Neuronal stem cell (in vitro differentiated cells): ENCODE measurements at regions not wholly inside any gene's neighbourhood (a gene's known extent, or its start where the extent isn't known, plus 50 kb on each side); places are given as distances from the start of the nearest gene placed in this dataset.
A peak's percentile ranks its signal among the peaks of the same experiment; 100 is the strongest.

ENCODE experiments used
- DNase-seq: peaks from one replicate; pipeline ENCODE4 v3.0.0-alpha.2; 2013; ENCODE audit warnings: low spot score
- H2AFZ ChIP-seq: one replicate; pipeline ENCODE4 v1.6.1; 2013; ENCODE audit warnings: mild to moderate bottlenecking, low read length, inconsistent platforms
- H2AK5ac ChIP-seq: 2 replicates; pipeline ENCODE4 v1.6.1; 2013; ENCODE audit warnings: low read depth, mild to moderate bottlenecking, inconsistent platforms, low read length, moderate library complexity, mixed read lengths
- H2BK120ac ChIP-seq: 2 replicates; pipeline ENCODE4 v1.6.1; 2013; ENCODE audit warnings: low read depth, mild to moderate bottlenecking, inconsistent platforms, low read length, moderate library complexity, mixed read lengths
- H2BK12ac ChIP-seq: one replicate; pipeline ENCODE4 v1.6.1; 2013; ENCODE audit warnings: low read length, inconsistent platforms
- H2BK15ac ChIP-seq: 2 replicates; pipeline ENCODE4 v1.6.1; 2013; ENCODE audit warnings: mild to moderate bottlenecking, low read length, inconsistent platforms, mixed read lengths
- H2BK5ac ChIP-seq: one replicate; pipeline ENCODE4 v1.6.1; 2013; ENCODE audit warnings: inconsistent platforms, mild to moderate bottlenecking, low read length, moderate library complexity
- H3K14ac ChIP-seq: one replicate; pipeline ENCODE4 v1.6.1; 2013; ENCODE audit warnings: low read length, inconsistent platforms
- H3K18ac ChIP-seq: 2 replicates; pipeline ENCODE4 v1.6.1; 2013; ENCODE audit warnings: low read length, inconsistent platforms
- H3K23ac ChIP-seq: 2 replicates; pipeline ENCODE4 v1.6.1; 2013; ENCODE audit warnings: low read depth, mild to moderate bottlenecking, mixed read lengths, low read length, inconsistent platforms; ENCODE audit not compliant: poor library complexity
- H3K27ac ChIP-seq: replicated peaks from 3 replicates; pipeline ENCODE4 v1.5.1; 2013; ENCODE audit warnings: low read length, inconsistent platforms
- H3K27me3 ChIP-seq, 3 experiments: 2 replicates each; pipeline ENCODE4 v1.6.1; 2013; ENCODE audit warnings: low read length in 3 of 3, mild to moderate bottlenecking in 2 of 3, inconsistent platforms in 1 of 3, low read depth in 1 of 3, mixed read lengths in 1 of 3, moderate library complexity in 1 of 3; ENCODE audit not compliant: control insufficient read depth in 3 of 3, insufficient read depth in 3 of 3
- H3K36me3 ChIP-seq, 2 donors: replicated peaks in 1 of 2; 2 replicates each; pipeline ENCODE4 v1.6.1; 2013; ENCODE audit warnings: low read length in 2 of 2; ENCODE audit not compliant: control insufficient read depth in 2 of 2, insufficient read depth in 2 of 2
- H3K4ac ChIP-seq: 2 replicates; pipeline ENCODE4 v1.6.1; 2013; ENCODE audit warnings: inconsistent platforms, mild to moderate bottlenecking, low read length, moderate library complexity
- H3K4me1 ChIP-seq, 2 donors: 1 replicate in 1 of 2; 2 replicates in 1 of 2; pipeline ENCODE4 v1.6.1; 2013; ENCODE audit warnings: low read length in 2 of 2, low read depth in 1 of 2; ENCODE audit not compliant: control insufficient read depth in 2 of 2, insufficient read depth in 1 of 2
- H3K4me2 ChIP-seq: one replicate; pipeline ENCODE4 v1.6.1; 2013; ENCODE audit warnings: mild to moderate bottlenecking, low read length, inconsistent platforms; ENCODE audit not compliant: insufficient read depth, poor library complexity, severe bottlenecking
- H3K4me3 ChIP-seq, 2 donors: 2 replicates each; pipeline ENCODE4 v1.5.1; 2013; ENCODE audit warnings: low read length in 2 of 2, mild to moderate bottlenecking in 2 of 2, inconsistent platforms in 1 of 2, moderate library complexity in 1 of 2
- H3K79me1 ChIP-seq: one replicate; pipeline ENCODE4 v1.6.1; 2013; ENCODE audit warnings: low read depth, mild to moderate bottlenecking, inconsistent platforms, low read length, moderate library complexity
- H3K9ac ChIP-seq: one replicate; pipeline ENCODE4 v1.6.1; 2013; ENCODE audit warnings: mild to moderate bottlenecking, low read depth, low read length, inconsistent platforms; ENCODE audit not compliant: poor library complexity
- H3K9me3 ChIP-seq, 2 donors: replicated peaks in 1 of 2; 2 replicates each; pipeline versions ENCODE3 to v1.6.1; 2013; ENCODE audit warnings: low read length in 2 of 2, mild to moderate bottlenecking in 2 of 2, inconsistent platforms in 1 of 2, low read depth in 1 of 2, mixed read lengths in 1 of 2, moderate library complexity in 1 of 2; ENCODE audit not compliant: control insufficient read depth in 2 of 2, insufficient read depth in 1 of 2
- H4K8ac ChIP-seq: one replicate; pipeline ENCODE4 v1.6.1; 2013; ENCODE audit warnings: low read depth, mild to moderate bottlenecking, inconsistent platforms, low read length, moderate library complexity
- H4K91ac ChIP-seq: one replicate; pipeline ENCODE4 v1.6.1; 2013; ENCODE audit warnings: low read length, low read depth, mild to moderate bottlenecking, inconsistent platforms; ENCODE audit not compliant: poor library complexity
- WGBS, 2 donors: extraction: QIAGEN DNeasy Blood & Tissue Kit; methylation state at CpG; one replicate each; pipeline ENCODE4 v1.1.7; 2013; ENCODE audit warnings: missing lambda C conversion rate in 2 of 2, mixed read lengths in 1 of 2; ENCODE audit not compliant: insufficient read length in 2 of 2, insufficient replicate concordance in 1 of 2; ENCODE audit errors: extremely low coverage in 2 of 2; 5-methylcytosine and 5-hydroxymethylcytosine counted together

DNA sequence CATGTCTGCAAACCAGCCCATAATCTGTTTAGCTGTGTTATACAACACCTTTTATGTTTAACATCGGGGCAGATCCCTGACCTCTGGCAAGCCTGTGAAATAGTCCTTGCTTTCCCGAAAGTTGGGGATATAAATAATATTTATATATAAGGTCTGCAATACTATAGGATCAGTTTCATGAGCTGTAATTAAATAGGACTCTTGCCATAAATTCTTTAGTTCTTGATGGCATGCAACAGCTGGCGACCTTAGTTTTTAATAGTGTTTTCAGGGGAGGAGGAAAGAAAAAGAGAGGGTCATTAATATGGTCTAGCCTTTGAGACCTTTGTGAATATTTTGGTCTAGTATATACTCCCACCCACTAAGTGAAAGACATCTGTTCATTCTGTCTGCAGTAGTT, 166.5 kb downstream of the MTX2 start:
- Histone ChIP-seq H3K4me2 (no peak overlapping the region), H2BK15ac (no peak overlapping the region), H4K91ac (no peak overlapping the region), H3K27me3 (no peaks in the 10 kb centered on the region), H3K4me3 (no peak overlapping the region), H3K14ac (no peak overlapping the region), H2BK12ac (no peak overlapping the region), H2AK5ac (no peak overlapping the region), H3K23ac (no peak overlapping the region), H3K4ac (no peak overlapping the region), H2AFZ (no peak overlapping the region), H3K9me3 (no peaks in the 10 kb centered on the region), H3K4me1 (no peaks in the 10 kb centered on the region), H3K18ac (no peak overlapping the region), H3K79me1 (no peaks in the 10 kb centered on the region), H3K9ac (no peak overlapping the region), H4K8ac (no peak overlapping the region), H3K27ac (no peak overlapping the region), H3K36me3 (no peaks in the 10 kb centered on the region), H2BK5ac (no peak overlapping the region), H2BK120ac (no peak overlapping the region)
- no peak for DNase-seq
- WGBS, 2 donors, result no CpG with 5 or more reads among the region's 3 CpGs

DNA sequence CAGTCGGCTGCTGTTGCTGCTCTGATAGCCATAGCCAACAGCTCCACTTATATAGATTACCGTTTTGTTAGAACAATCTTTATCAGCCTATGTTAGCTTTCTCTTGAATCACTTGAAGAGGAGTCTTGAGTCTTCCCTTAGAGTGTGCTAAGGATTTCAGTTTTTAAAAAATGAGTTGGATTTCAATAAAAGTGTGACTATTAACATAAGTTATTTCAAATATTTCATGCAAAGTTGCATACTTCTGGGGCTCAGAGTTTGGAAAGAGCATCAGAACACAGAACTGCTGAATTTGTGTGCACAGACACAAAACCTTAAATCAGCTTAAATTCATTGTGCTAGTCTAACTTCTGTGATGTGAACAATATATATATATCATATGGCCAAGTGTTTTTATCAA, 174.7 kb downstream of the MTX2 start:
- no peak for DNase-seq
- Histone ChIP-seq H3K4ac (no peak overlapping the region), H2AFZ (no peak overlapping the region), H2BK15ac (no peak overlapping the region), H3K18ac (no peak overlapping the region), H4K91ac (no peak overlapping the region), H2BK120ac (no peak overlapping the region), H2AK5ac (no peak overlapping the region), H3K4me2 (no peak overlapping the region), H3K23ac (no peak overlapping the region), H3K27ac (no peak overlapping the region), H3K79me1 (no peaks in the 10 kb centered on the region), H3K4me3 (no peak overlapping the region), H2BK5ac (no peak overlapping the region), H3K27me3 (peaks cover 0 to 5% (median 0%) of the 10 kb centered on the region in 3 experiments), H4K8ac (no peak overlapping the region), H3K4me1 (no peaks in the 10 kb centered on the region), H2BK12ac (no peak overlapping the region), H3K14ac (no peak overlapping the region), H3K36me3 (no peaks in the 10 kb centered on the region), H3K9ac (no peak overlapping the region), H3K9me3 (no peaks in the 10 kb centered on the region)
- no CpG with 5 or more reads among the region's 2 CpGs for WGBS, 2 donors

DNA sequence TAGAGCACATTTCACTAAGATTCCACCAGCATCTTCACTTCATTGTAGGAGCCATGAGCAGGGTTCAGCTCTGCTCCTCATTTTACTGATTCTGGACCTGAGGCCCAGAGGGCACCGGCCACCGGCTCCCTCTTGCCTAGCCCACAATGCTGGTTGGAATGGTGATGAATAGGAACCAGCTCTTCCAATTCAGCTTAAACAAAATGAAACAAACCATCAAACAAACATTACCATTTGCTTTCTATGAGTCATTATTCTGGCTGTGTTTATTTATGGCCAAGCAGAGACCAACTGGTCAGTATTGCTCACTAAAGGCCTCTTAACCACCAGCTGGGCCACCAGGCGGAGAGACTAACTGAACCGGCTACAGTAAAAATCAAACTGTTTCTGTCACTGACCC, 176.7 kb downstream of the MTX2 start:
- no peak for DNase-seq
- no peak overlapping the region for H2BK5ac ChIP-seq
- no peak overlapping the region for H3K4me2 ChIP-seq
- no peaks in the 10 kb centered on the region for H3K79me1 ChIP-seq
- peaks cover 0 to 5% (median 0%) of the 10 kb centered on the region in 3 experiments for H3K27me3 ChIP-seq
- H4K91ac ChIP-seq, result no peak overlapping the region
- H3K9ac ChIP-seq, result no peak overlapping the region
- no peak overlapping the region for H3K4ac ChIP-seq
- no peak overlapping the region for H3K4me3 ChIP-seq
- no peak overlapping the region for H4K8ac ChIP-seq
- H3K4me1 ChIP-seq, result no peaks in the 10 kb centered on the region
- H2BK15ac ChIP-seq, result no peak overlapping the region
- WGBS, 2 donors, result no CpG with 5 or more reads among the region's 4 CpGs
- H3K14ac ChIP-seq, result no peak overlapping the region
- H2AFZ ChIP-seq, result no peak overlapping the region
- no peaks in the 10 kb centered on the region for H3K36me3 ChIP-seq
- no peak overlapping the region for H3K23ac ChIP-seq
- H2BK12ac ChIP-seq, result no peak overlapping the region
- H3K9me3 ChIP-seq, result no peaks in the 10 kb centered on the region
- H3K27ac ChIP-seq, result no peak overlapping the region
- no peak overlapping the region for H2BK120ac ChIP-seq
- H2AK5ac ChIP-seq, result no peak overlapping the region
- no peak overlapping the region for H3K18ac ChIP-seq

DNA sequence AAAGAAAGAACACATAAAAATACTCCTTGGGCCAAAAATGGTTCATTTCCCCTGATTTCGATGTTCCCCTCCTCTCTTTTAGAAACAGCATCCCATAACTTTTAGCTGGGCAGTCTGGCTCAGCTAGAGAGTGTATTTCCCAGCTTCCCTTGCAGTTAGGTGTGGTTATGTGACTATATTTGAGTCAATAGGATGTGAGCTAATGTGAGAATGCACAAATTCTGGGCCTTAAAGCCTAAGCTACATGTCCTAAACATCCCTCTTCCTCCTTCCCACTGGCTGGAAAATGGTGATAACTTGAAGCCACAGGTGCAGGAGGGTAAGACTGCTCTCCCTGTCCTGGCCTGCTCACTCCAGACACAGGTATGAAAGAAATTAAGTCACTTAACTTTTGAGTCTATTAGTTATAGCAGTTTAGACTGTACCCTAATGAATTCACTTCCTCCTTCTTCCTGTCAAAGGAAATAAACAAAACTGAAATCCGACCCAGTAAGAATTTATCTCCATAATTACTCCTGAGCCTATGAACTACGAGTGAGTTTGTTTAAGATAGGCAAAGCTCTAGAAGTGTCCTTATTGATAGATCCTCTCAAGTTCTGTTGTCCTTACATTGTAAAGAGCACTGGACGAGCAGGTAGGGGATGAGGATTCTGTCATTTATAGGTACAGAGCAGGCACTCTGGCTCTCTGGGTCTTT, 177.6 kb downstream of the MTX2 start:
- no peak overlapping the region for H3K27ac ChIP-seq
- H4K91ac ChIP-seq, result no peak overlapping the region
- H2BK12ac ChIP-seq, result no peak overlapping the region
- no peak overlapping the region for H2BK15ac ChIP-seq
- H3K4me3 ChIP-seq, result no peak overlapping the region
- H3K4ac ChIP-seq, result no peak overlapping the region
- H3K4me2 ChIP-seq, result no peak overlapping the region
- no peak overlapping the region for H3K23ac ChIP-seq
- H3K79me1 ChIP-seq, result no peaks in the 10 kb centered on the region
- H2AK5ac ChIP-seq, result no peak overlapping the region
- WGBS, 2 donors, result no CpG with 5 or more reads among the region's 4 CpGs
- H3K18ac ChIP-seq, result no peak overlapping the region
- H3K36me3 ChIP-seq, result no peaks in the 10 kb centered on the region
- H3K14ac ChIP-seq, result no peak overlapping the region
- H2AFZ ChIP-seq, result peak overlapping the region; percentile 31
- H3K27me3 ChIP-seq, result peaks cover 0 to 5% (median 0%) of the 10 kb centered on the region in 3 experiments
- H2BK120ac ChIP-seq, result no peak overlapping the region
- no peak overlapping the region for H4K8ac ChIP-seq
- DNase-seq, result no peak
- no peak overlapping the region for H2BK5ac ChIP-seq
- no peak overlapping the region for H3K9ac ChIP-seq
- no peaks in the 10 kb centered on the region for H3K4me1 ChIP-seq
- no peaks in the 10 kb centered on the region for H3K9me3 ChIP-seq
